ENCODE measurements at regions not wholly inside any gene's neighbourhood (a gene's known extent, or its start where the extent isn't known, plus 50 kb on each side); places are given as distances from the start of the nearest gene placed in this dataset.

DNA sequence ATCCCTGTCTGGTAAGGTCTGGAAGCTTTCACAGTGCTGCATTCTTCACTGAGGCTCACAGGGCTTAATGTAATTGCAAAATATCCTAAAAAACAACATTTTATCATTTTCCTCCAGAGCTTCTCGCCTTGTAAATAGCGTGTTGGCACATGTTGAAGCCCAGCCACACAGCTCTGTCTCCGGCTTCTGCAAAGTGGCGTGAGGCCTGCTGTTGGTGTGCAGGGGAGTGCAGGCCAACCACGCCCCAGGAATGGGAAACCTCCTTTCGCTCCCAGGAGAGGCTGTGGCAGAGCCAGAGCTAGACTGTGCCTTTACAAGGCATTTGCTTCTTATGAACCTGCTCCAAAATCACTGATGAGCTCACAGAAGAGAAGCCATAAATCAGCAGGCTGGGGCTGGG lies 248.2 kb upstream of the MAF start:
- H3K4me1 ChIP-seq = no peaks in the 10 kb centered on the region
- no peaks in the 10 kb centered on the region for H3K36me3 ChIP-seq
- TF ChIP-seq, protein P1, sequence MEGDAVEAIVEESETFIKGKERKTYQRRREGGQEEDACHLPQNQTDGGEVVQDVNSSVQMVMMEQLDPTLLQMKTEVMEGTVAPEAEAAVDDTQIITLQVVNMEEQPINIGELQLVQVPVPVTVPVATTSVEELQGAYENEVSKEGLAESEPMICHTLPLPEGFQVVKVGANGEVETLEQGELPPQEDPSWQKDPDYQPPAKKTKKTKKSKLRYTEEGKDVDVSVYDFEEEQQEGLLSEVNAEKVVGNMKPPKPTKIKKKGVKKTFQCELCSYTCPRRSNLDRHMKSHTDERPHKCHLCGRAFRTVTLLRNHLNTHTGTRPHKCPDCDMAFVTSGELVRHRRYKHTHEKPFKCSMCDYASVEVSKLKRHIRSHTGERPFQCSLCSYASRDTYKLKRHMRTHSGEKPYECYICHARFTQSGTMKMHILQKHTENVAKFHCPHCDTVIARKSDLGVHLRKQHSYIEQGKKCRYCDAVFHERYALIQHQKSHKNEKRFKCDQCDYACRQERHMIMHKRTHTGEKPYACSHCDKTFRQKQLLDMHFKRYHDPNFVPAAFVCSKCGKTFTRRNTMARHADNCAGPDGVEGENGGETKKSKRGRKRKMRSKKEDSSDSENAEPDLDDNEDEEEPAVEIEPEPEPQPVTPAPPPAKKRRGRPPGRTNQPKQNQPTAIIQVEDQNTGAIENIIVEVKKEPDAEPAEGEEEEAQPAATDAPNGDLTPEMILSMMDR (IDR thresholded peaks at IDR 0.05) = no peak
- TF ChIP-seq EP300 (IDR thresholded peaks at IDR 0.05) (no peak), POLR2A (IDR thresholded peaks at IDR 0.05) (no peak)
- no peak overlapping the region for H3K4me3 ChIP-seq
- no peaks in the 10 kb centered on the region for H3K27me3 ChIP-seq
- DNase-seq (ENCODE audit: low spot score in 2 of 2) = no peak
- 94% methylated on average over 6 of the region's 6 CpGs for WGBS, 2 donors
- no peak overlapping the region for H3K27ac ChIP-seq
- H3K9me3 ChIP-seq = peaks cover 0 to 14% (median 0%) of the 10 kb centered on the region in 4 donors

DNA sequence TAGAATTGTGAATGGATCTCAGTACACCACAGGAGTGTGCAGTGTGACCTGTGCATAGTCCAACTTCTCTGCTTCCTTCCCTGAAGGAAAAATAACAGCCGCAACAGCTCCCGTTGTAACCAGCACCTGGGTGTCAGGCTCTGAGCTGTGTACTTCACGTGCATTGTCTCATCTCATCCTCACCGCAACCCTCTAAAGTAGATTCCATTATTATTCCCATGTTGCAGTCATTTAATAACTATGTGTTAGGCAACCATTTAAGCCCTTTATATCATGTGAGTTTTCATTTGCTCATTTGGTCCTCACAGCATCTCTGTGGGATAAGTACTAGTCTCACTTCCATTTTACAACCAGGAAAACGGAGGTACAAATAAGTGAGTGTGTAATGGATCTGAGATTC lies 247.0 kb upstream of the MAF start:
- TF ChIP-seq, protein P1 (IDR thresholded peaks at IDR 0.05) = no peak
- TF ChIP-seq EP300 (IDR thresholded peaks at IDR 0.05) = no peak
- no peak for TF ChIP-seq POLR2A (IDR thresholded peaks at IDR 0.05)
- no peak for DNase-seq (ENCODE audit: low spot score in 2 of 2)

DNA sequence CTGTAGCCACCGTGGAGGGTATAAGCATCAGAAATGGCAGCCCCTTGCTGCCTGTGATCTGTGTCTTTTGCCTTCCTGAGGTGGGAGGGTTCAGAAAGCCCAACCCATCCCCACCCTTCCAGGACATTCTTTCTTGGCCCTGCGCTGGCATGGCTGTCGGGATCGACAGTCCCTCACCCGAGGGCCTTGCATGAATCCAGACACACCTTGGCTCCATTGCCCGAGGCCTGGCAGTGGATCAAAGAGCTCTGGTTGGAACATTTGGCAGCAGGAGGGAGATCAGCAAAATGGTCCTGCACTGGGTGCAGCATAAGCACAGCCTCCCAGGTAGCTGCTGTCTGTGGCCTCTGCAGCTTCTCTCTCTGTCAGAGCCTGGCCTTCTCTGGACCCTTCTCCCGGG lies 246.6 kb upstream of the MAF start:
- no peaks in the 10 kb centered on the region for H3K4me1 ChIP-seq
- TF ChIP-seq, protein P1 (IDR thresholded peaks at IDR 0.05) = no peak
- TF ChIP-seq EP300 (IDR thresholded peaks at IDR 0.05) (no peak), POLR2A (IDR thresholded peaks at IDR 0.05) (no peak)
- H3K27ac ChIP-seq = no peak overlapping the region
- DNase-seq (ENCODE audit: low spot score in 2 of 2) = no peak
- no peak overlapping the region for H3K4me3 ChIP-seq
- H3K27me3 ChIP-seq = no peaks in the 10 kb centered on the region
- H3K36me3 ChIP-seq = no peaks in the 10 kb centered on the region
- WGBS, 2 donors = 77 to 87% methylated on average over 7 of the region's 7 CpGs
- no peaks in the 10 kb centered on the region for H3K9me3 ChIP-seq

More for the DNA sequence above, 247.0 kb upstream of the MAF start:
- Histone ChIP-seq H3K27ac (no peak overlapping the region), H3K4me1 (no peaks in the 10 kb centered on the region), H3K4me3 (no peak overlapping the region), H3K36me3 (no peaks in the 10 kb centered on the region), H3K9me3 (peaks cover 0 to 2% (median 0%) of the 10 kb centered on the region in 4 donors), H3K27me3 (no peaks in the 10 kb centered on the region)
- 86 to 89% methylated on average over 5 of the region's 5 CpGs for WGBS, 2 donors

DNA sequence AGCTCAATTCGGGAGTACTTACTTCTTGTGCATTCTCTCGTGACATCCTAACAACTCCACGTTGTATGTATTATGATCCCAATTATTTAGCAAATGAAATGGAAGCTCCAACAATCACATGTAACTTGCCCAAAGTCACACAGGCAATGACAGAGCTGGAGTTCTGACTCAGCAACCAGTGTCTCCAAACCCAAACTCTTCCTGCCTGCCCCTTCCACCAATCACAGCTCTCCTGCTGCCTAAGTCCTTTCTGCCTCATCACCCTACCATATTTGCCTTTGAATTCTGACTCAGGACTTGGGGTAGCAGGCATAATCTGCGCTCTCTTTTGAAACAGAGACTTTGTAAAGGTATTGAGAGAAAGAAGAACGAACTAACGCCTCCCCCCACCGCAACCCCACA lies 245.2 kb upstream of the MAF start:
- TF ChIP-seq, protein P1 (IDR thresholded peaks at IDR 0.05) = no peak
- TF ChIP-seq POLR2A (IDR thresholded peaks at IDR 0.05) (no peak), EP300 (IDR thresholded peaks at IDR 0.05) (no peak)
- Histone ChIP-seq H3K27me3 (no peaks in the 10 kb centered on the region), H3K27ac (no peak overlapping the region), H3K36me3 (no peaks in the 10 kb centered on the region), H3K4me1 (no peaks in the 10 kb centered on the region), H3K9me3 (no peaks in the 10 kb centered on the region), H3K4me3 (no peak overlapping the region)
- no peak for DNase-seq (ENCODE audit: low spot score in 2 of 2)
- 91 to 95% methylated on average over 7 of the region's 7 CpGs for WGBS, 2 donors

DNA sequence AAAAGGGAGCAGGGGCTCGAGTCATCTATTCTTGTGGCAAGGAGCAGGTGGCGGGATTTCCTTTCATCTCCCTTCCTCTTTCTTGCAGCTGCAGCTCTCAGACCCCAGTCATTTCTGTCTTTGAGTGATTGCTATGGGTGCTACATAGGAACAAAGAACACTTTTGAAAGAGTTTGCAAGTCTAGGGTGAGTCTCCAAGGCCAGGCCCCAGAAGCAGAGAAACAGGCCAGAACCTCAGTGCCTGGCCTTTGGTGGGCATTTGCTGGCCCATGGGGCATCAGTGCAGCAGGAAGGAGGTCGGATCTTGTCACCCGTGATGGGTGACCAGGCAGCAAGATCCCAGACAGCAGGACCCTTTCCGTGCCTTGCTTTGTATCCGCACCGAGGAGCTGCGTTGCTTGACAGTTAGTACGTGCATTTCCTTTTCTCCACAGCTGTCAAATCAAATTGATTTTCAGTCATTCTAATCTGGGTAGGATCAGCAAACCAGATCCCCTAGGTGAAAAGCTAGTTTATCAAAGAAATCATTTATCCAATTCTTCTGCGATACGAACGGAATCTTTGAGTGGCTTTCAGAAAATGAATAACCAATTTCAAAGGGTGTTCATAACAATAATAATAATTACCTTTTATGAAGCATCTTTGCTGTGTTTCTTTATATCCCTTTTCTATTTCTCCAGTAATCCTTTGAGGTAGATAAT lies 244.6 kb upstream of the MAF start:
- DNase-seq (ENCODE audit: low spot score in 2 of 2) = no peak
- Histone ChIP-seq H3K27me3 (no peaks in the 10 kb centered on the region), H3K27ac (no peak overlapping the region), H3K36me3 (no peaks in the 10 kb centered on the region), H3K4me1 (peaks cover 0 to 3% (median 1%) of the 10 kb centered on the region in 4 donors), H3K4me3 (no peak overlapping the region), H3K9me3 (no peaks in the 10 kb centered on the region)
- TF ChIP-seq, protein P1 (IDR thresholded peaks at IDR 0.05) = no peak
- TF ChIP-seq POLR2A (IDR thresholded peaks at IDR 0.05) = no peak
- no peak for TF ChIP-seq EP300 (IDR thresholded peaks at IDR 0.05)
- WGBS, 2 donors = 64 to 70% methylated on average over 12 of the region's 12 CpGs
